ENCODE measurements at regions not wholly inside any gene's neighbourhood (a gene's known extent, or its start where the extent isn't known, plus 50 kb on each side); places are given as distances from the start of the nearest gene placed in this dataset.
"Not testable (repeated sequence)": the region's sequence is repeated elsewhere in the genome, so short reads cannot be mapped to it uniquely, and the experiment has no call there.

DNA sequence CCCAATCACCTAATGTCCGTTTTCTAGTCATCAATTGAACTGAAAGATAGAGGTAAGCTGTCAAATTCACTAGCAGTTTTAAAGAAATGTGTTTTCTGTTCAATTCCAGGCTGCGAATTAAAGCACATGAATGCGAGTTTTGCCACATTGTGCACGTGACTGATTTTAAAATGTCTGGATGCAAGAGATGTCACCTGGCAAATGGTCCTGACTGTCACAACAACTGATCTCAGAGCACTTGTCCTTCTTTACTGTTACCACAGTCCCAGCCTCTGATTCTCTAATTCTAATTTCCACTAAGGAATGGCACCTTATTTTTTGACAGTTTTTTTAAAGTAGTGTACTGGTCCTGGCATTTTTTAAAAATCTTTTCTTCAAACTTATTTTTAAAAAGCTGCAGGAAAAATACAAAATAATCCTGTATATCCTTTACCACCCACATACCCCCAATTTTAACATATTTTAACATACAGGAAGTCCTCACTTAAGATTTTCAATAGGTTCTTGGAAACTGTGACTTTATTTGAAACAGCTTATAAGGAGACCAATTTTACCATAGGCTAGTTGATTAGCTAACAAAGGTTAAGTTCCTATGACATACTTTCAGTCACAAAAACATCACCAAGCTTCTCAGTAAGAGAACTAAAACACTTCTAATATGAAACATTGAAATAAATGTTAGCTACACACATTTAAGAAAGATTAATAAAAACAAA is 1364.3 kb downstream of the EFNA5 start:
- DNase-seq: no peak

GRCh38 chr5:106303911-106304310 is 1366.8 kb downstream of the EFNA5 start:
- DNase-seq: no peak

- DNase-seq: no peak
Measured at GRCh38 chr5:106292654-106293053, 1378.1 kb downstream of the EFNA5 start.

DNA sequence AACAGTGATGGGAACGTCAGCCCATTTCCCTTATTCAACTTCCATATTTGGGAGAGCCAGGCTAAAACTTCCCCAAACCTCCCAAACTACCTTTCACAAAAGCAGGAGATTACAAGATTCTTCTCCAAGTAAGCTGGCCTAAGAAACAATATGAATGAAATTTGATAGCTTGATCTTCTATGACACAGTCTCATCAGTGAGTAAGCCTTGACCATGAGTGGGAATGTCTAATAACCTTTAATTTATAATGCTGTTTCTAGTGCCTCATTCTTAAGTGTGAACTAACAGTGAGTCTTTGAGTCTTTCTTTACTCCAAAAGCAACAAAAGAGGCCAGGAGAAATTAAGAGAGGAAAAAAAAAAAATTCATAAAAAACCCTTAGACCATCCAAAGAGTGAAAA is 1379.9 kb downstream of the EFNA5 start:
- no peak for DNase-seq

- no peak for DNase-seq
Measured at GRCh38 chr5:106288979-106289378, 1381.8 kb downstream of the EFNA5 start.

- no peak for DNase-seq
Measured at GRCh38 chr5:106277540-106278096, 1393.1 kb downstream of the EFNA5 start.

- no peak for DNase-seq
Measured at GRCh38 chr5:106269252-106269843, 1401.4 kb downstream of the EFNA5 start.

DNA sequence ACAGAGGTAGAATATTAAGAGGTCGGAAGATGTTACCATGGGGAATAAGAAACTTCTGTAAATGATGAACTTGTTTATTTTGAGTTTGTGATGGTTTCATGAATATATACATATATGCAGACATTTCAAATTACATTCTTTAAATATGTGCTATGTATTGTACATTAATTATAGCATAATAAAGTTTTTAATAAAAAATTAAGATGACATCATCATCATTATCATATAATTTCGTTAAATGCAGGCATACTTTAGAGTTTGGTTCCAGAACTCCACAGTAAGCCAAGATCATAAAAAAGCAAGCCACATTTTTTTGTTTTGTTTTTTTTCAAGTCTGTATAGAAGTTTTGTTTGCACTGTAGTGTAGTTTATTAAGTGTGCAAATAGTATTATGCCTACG is 1403.5 kb downstream of the EFNA5 start:
- no peak for DNase-seq

- no peak for DNase-seq
Measured at GRCh38 chr5:106262395-106262794, 1408.3 kb downstream of the EFNA5 start.

DNA sequence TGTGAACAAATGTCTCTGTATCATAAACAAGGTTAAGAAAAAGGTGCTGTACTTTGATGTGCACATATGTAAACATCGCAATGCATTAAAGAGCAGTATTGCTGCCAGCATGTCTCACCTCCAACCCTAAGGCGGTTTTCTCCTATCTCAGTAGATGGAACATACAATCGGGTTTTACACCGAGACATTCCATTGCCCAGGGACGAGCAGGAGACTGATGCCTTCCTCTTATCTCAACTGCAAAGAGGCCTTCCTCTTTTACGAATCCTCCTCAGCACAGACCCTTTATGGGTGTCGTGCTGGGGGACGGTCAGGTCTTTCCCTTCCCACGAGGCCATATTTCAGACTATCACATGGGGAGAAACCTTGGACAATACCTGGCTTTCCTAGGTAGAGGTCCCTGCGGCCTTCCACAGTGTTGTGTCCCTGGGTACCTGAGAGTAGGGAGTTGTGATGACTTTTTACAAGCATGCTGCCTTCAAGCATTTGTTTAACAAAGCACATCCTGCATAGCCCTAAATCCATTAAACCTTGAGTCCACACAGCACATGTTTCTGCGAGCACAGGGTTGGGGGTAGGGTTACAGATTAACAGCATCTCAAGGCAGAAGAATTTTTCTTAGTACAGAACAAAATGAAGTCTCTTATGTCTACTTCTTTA is 1411.2 kb downstream of the EFNA5 start:
- not testable (repeated sequence) for DNase-seq

- DNase-seq: no peak
Measured at GRCh38 chr5:106258591-106259125, 1412.1 kb downstream of the EFNA5 start.

- DNase-seq: no peak
Measured at GRCh38 chr5:106254784-106255183, 1416.0 kb downstream of the EFNA5 start.

DNA sequence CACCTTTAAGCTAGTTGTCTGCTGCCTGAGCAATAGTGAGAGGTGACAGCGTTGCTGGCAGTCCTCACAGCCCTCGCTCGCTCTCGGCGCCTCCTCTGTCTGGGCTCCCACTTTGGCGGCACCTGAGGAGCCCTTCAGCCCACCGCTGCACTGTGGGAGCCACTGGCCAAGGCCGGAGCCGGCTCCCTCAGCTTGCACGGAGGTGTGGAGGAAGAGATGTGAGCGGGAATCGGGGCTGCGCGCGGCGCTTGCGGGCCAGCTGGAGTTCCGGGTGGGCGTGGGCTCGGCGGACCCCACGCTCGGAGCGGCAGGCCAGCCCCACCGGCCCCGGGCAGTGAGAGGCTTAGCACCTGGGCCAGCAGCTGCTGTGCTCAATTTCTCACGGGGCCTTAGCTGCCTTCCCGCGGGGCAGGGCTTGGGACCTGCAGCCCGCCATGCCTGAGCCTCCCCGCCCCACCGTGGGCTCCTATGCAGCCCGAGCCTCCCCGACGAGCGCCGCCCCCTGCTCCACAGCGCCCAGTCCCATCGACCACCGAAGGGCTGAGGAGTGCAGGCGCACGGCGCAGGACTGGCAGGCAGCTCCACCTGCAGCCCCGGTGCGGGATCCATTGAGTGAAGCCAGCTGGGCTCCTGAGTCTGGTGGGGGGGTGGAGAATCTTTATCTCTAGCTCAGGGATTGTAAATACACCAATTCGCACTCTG is 1424.5 kb downstream of the EFNA5 start:
- DNase-seq: not testable (repeated sequence)

DNA sequence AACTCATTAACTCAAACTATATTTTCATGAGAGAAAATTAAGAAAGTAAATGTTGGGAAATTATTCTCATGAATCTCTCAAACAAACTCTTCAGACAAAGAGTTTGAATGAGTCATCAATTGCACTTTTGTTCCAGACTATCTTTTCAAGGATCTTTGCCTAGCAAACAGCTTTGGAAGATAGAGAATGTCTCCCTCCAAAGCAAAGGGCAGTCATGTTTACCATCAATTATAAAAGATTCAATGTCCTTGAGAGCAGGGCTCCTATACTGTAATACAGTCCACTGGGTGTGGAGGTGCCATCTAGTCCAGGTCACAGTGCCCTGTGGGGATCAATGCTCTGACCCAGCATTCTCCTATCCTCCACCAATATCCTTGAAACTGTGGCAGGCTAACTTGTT is 1429.3 kb downstream of the EFNA5 start:
- DNase-seq: no peak

GRCh38 chr5:106205916-106206571 is 1464.7 kb downstream of the EFNA5 start:
- no peak for DNase-seq

- no peak for DNase-seq
Measured at GRCh38 chr5:106202035-106202434, 1468.7 kb downstream of the EFNA5 start.

DNA sequence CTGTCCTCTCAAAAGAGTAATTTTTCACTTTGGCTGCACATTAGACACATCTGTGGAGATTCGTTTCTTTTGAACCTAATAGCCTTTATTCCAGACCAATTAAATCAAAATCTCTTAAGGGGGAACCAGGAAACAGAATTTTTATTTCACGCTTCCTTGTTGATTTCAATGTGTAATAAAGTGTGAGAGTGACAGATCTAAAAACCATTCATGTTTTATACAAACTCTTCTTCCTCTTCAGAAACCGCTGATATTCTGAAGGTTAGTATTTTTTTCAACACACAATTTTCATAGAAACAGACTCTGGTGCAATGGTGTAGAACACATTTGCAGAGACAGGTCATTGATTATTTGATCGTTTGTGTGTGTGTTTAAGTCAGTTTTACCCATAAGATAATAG is 1469.8 kb downstream of the EFNA5 start:
- no peak for DNase-seq

GRCh38 chr5:106195679-106196474 is 1474.9 kb downstream of the EFNA5 start:
- no peak for DNase-seq

DNA sequence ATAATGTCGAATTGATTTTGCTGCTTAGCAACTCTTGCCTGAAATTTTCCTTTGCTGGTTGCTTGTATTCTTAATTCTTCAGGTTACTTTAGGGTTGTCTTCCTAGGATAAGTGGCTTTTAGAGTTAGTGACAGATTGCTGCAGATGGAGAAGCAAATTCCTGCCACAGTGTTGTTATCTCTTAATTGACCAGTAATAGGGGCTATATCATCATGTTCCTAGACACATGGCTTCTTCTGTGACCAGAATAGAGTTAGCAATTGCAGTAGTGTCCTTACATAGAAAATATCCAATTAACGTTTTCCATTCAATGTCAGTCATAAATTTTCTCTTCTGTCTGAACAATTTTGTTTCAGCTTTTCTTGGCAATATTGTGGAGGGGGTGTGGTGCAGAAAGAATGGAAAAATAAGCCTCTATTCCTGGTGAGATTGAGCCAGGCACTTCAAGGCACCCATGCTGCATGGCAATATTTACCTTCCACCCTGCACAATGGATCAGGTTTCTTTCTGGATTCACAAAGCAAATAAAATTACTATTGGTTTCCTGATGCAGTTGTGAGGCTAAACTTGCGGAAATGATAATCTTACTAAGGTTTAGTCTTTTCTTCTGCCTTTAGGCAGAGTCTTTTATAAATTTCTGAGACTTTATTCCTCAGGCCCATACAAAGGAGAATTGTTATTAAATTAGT is 1481.5 kb downstream of the EFNA5 start:
- DNase-seq: peak; percentile 20 to 50

DNA sequence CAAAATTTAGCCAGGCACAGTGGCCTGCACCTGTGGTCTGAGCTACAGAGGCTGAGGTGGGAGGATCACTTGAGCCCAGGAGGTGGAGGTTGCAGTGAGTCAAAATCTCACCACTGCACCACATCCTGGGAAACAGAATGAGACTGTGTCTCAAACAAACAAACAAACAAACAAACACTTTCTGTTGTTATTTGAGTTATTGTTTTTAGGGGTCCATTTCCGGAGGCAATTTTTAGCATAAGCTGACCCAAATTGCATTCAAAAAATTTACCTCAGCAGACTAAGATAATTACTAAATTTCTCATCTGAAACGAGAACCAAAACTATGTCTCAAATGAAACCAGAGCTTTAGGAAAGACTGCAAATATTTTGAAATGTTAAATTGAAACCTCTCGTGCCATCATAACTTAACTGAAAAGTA is 1485.1 kb downstream of the EFNA5 start:
- DNase-seq: no peak

- DNase-seq: no peak
Measured at GRCh38 chr5:106174903-106175302, 1495.8 kb downstream of the EFNA5 start.
